NB4 (cell line): ENCODE measurements at regions not wholly inside any gene's neighbourhood (a gene's known extent, or its start where the extent isn't known, plus 50 kb on each side); places are given as distances from the start of the nearest gene placed in this dataset.

Source experiments
- DNase-seq: peaks from one replicate; pipeline ENCODE4 v3.0.0; 2010; ENCODE audit warnings: low read depth
- H3K4me3 ChIP-seq: one replicate; pipeline ENCODE4 v1.5.1; 2011; ENCODE audit warnings: mild to moderate bottlenecking, low read depth, low read length, moderate library complexity
- CTCF ChIP-seq: IDR thresholded peaks from one replicate; pipeline ENCODE4 v1.5.1; 2012; ENCODE audit warnings: low read depth, low read length
- MYC ChIP-seq: IDR thresholded peaks from 2 replicates; pipeline ENCODE4 v1.6.1; 2011; ENCODE audit warnings: low read depth, low read length
- POLR2A ChIP-seq: IDR thresholded peaks from 2 replicates; pipeline ENCODE4 v1.6.1; 2011; ENCODE audit warnings: mild to moderate bottlenecking; ENCODE audit not compliant: insufficient read length; ENCODE audit errors: extremely low read depth
- TF ChIP-seq, protein P1 (sequence below): IDR thresholded peaks from 2 replicates; pipeline ENCODE4 v1.6.1; 2011; ENCODE audit warnings: low read depth, low read length

GRCh38 chr4:180721356-180721755 lies 1521.8 kb upstream of the TENM3 start:
- no peak for DNase-seq
- TF ChIP-seq MYC: no peak
- TF ChIP-seq, protein P1, sequence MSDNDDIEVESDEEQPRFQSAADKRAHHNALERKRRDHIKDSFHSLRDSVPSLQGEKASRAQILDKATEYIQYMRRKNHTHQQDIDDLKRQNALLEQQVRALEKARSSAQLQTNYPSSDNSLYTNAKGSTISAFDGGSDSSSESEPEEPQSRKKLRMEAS: no peak
- TF ChIP-seq POLR2A: no peak
- TF ChIP-seq CTCF: no peak
- no peak overlapping the region for H3K4me3 ChIP-seq

DNA sequence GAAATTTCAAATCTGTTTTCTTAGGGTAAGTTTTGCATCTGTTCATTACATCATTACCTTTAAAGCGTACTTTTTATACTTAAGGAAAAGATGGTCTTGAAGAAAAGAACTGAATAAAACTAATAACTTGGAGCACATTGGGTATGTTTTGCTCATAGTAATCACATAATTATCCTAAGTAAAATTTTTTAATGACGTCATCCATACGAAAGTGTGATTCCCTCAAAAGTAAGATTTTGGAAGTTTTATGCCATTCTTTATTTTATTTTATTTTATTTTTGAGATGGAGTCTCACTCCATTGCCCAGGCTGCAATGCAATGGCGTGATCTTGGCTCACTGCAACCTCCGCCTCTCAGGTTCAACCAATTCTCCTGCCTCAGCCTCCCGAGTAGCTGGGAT lies 1516.6 kb upstream of the TENM3 start:
- no peak for DNase-seq
- H3K4me3 ChIP-seq: no peak overlapping the region
- TF ChIP-seq CTCF (no peak), POLR2A (no peak), MYC (no peak)
- TF ChIP-seq, protein P1: no peak

- TF ChIP-seq, protein P1: no peak
- TF ChIP-seq POLR2A (no peak), CTCF (no peak), MYC (no peak)
- no peak overlapping the region for H3K4me3 ChIP-seq
- DNase-seq: no peak
Measured at GRCh38 chr4:180727478-180727877, 1515.7 kb upstream of the TENM3 start.

GRCh38 chr4:180734753-180735432 lies 1508.3 kb upstream of the TENM3 start:
- no peak overlapping the region for H3K4me3 ChIP-seq
- no peak for DNase-seq
- TF ChIP-seq CTCF (no peak), POLR2A (no peak), MYC (no peak)
- TF ChIP-seq, protein P1: no peak

DNA sequence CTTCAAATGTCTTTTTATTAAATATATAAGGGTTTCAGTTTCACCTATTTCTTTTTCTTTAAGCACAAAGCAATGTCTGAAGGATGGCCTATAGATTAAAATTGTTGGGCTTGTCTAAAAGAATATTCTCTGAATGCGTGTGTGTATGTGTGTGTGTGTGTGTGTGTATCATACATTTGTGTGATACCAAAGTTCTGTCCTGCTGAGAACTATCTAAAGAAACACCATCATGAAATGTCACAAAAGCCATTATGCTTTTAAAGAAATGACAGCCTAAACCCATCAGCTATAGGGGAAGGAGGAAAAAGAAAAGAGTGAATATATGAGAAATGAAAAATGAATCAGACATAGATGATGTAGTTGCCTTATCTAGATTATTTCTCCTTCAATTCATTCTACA lies 1501.5 kb upstream of the TENM3 start:
- TF ChIP-seq MYC: no peak
- TF ChIP-seq, protein P1: no peak
- TF ChIP-seq POLR2A: no peak
- no peak for TF ChIP-seq CTCF
- H3K4me3 ChIP-seq: no peak overlapping the region
- no peak for DNase-seq
